Osteoblast (primary cell): ENCODE measurements at regions not wholly inside any gene's neighbourhood (a gene's known extent, or its start where the extent isn't known, plus 50 kb on each side); places are given as distances from the start of the nearest gene placed in this dataset.
"Not testable (repeated sequence)": the region's sequence is repeated elsewhere in the genome, so short reads cannot be mapped to it uniquely, and the experiment has no call there.

ENCODE experiments used
- DNase-seq: peaks from one replicate; pipeline ENCODE4 v3.0.0; 2011; ENCODE audit warnings: low spot score, mixed read lengths; ENCODE audit not compliant: insufficient read length; ENCODE audit errors: missing footprints
- H2AFZ ChIP-seq: 2 replicates; pipeline ENCODE4 v1.6.0; 2011; ENCODE audit warnings: mild to moderate bottlenecking, low read length
- H3K27ac ChIP-seq: 2 replicates; pipeline ENCODE4 v1.5.1; 2011; ENCODE audit warnings: mild to moderate bottlenecking, low read depth, low read length, moderate library complexity
- H3K27me3 ChIP-seq: 2 replicates; pipeline ENCODE4 v1.6.0; 2012; ENCODE audit warnings: mild to moderate bottlenecking, control low read depth, inconsistent platforms, low read length, moderate library complexity; ENCODE audit not compliant: insufficient read depth
- H3K36me3 ChIP-seq: 2 replicates; pipeline ENCODE4 v1.5.1; 2011; ENCODE audit warnings: mild to moderate bottlenecking, low read length, control low read depth, moderate library complexity; ENCODE audit not compliant: insufficient read depth
- H3K4me1 ChIP-seq: 2 replicates; pipeline ENCODE4 v1.5.1; 2011; ENCODE audit warnings: mild to moderate bottlenecking, low read length, control low read depth, moderate library complexity; ENCODE audit not compliant: insufficient read depth
- H3K4me2 ChIP-seq: 2 replicates; pipeline ENCODE4 v1.6.0; 2011; ENCODE audit warnings: mild to moderate bottlenecking, low read length; ENCODE audit not compliant: insufficient read depth
- H3K4me3 ChIP-seq: fragments of 200-600 bp; sonication (generic); 3 replicates; pipeline ENCODE4 v1.5.1; 2012; ENCODE audit warnings: mild to moderate bottlenecking, low read length, inconsistent platforms; ENCODE audit not compliant: insufficient read depth
- H3K79me2 ChIP-seq: 2 replicates; pipeline ENCODE4 v1.6.0; 2012; ENCODE audit warnings: mild to moderate bottlenecking, low read length, control low read depth, inconsistent platforms; ENCODE audit not compliant: insufficient read depth
- H3K9me3 ChIP-seq: 2 replicates; pipeline ENCODE4 v1.5.1; 2011; ENCODE audit warnings: low read depth, low read length, control low read depth
- H4K20me1 ChIP-seq: 2 replicates; pipeline ENCODE4 v1.6.0; 2012; ENCODE audit warnings: mild to moderate bottlenecking, low read length, control low read depth; ENCODE audit not compliant: insufficient read depth
- CTCF ChIP-seq: IDR thresholded peaks from 2 replicates; pipeline ENCODE4 v1.5.1; 2011; ENCODE audit warnings: mild to moderate bottlenecking, low read depth, low read length, moderate library complexity; ENCODE audit errors: extremely low read depth

- H2AFZ ChIP-seq, H3K36me3 ChIP-seq, H3K4me1 ChIP-seq, H3K4me3 ChIP-seq, H4K20me1 ChIP-seq, H3K9me3 ChIP-seq, DNase-seq, H3K4me2 ChIP-seq, H3K27ac ChIP-seq, H3K79me2 ChIP-seq: not testable (repeated sequence)
- H3K27me3 ChIP-seq, result peaks cover 21% of the 10 kb centered on the region
Measured at GRCh38 chr1:25171013-25171412, 61.3 kb downstream of the SYF2 start.

GRCh38 chr1:25170439-25170838, 61.9 kb downstream of the SYF2 start:
- H3K4me3 ChIP-seq, result no peak overlapping the region
- no peaks in the 10 kb centered on the region for H3K36me3 ChIP-seq
- no peaks in the 10 kb centered on the region for H3K79me2 ChIP-seq
- H3K27me3 ChIP-seq, result peaks cover 24% of the 10 kb centered on the region
- no peaks in the 10 kb centered on the region for H4K20me1 ChIP-seq
- DNase-seq, result no peak
- no peak for TF ChIP-seq CTCF
- H3K27ac ChIP-seq, result no peak overlapping the region
- no peaks in the 10 kb centered on the region for H3K9me3 ChIP-seq
- H3K4me2 ChIP-seq, result no peak overlapping the region
- H2AFZ ChIP-seq, result no peak overlapping the region
- no peaks in the 10 kb centered on the region for H3K4me1 ChIP-seq

GRCh38 chr1:25169610-25170009, 62.7 kb downstream of the SYF2 start:
- no peak for TF ChIP-seq CTCF
- Histone ChIP-seq H3K4me1 (no peaks in the 10 kb centered on the region), H3K4me2 (no peak overlapping the region), H3K9me3 (no peaks in the 10 kb centered on the region), H3K27ac (no peak overlapping the region), H3K36me3 (no peaks in the 10 kb centered on the region), H3K79me2 (no peaks in the 10 kb centered on the region), H2AFZ (no peak overlapping the region), H3K4me3 (no peak overlapping the region), H4K20me1 (no peaks in the 10 kb centered on the region), H3K27me3 (peaks cover 24% of the 10 kb centered on the region)
- no peak for DNase-seq

GRCh38 chr1:25169168-25169567, 63.1 kb downstream of the SYF2 start:
- no peaks in the 10 kb centered on the region for H3K9me3 ChIP-seq
- no peaks in the 10 kb centered on the region for H3K79me2 ChIP-seq
- H3K36me3 ChIP-seq, result no peaks in the 10 kb centered on the region
- H4K20me1 ChIP-seq, result no peaks in the 10 kb centered on the region
- no peaks in the 10 kb centered on the region for H3K4me1 ChIP-seq
- H3K4me3 ChIP-seq, result no peak overlapping the region
- H3K27ac ChIP-seq, result no peak overlapping the region
- no peak overlapping the region for H2AFZ ChIP-seq
- peaks cover 21% of the 10 kb centered on the region for H3K27me3 ChIP-seq
- no peak overlapping the region for H3K4me2 ChIP-seq
- no peak for DNase-seq
- no peak for TF ChIP-seq CTCF
